NCI-H345 (cell line): ENCODE measurements at regions not wholly inside any gene's neighbourhood (a gene's known extent, or its start where the extent isn't known, plus 50 kb on each side); places are given as distances from the start of the nearest gene placed in this dataset.
"Not testable (repeated sequence)": the region's sequence is repeated elsewhere in the genome, so short reads cannot be mapped to it uniquely, and the experiment has no call there.

Experiments
- DNase-seq: peaks from one replicate; lab custom pipeline; 2025; lab: John Stamatoyannopoulos, UW

DNA sequence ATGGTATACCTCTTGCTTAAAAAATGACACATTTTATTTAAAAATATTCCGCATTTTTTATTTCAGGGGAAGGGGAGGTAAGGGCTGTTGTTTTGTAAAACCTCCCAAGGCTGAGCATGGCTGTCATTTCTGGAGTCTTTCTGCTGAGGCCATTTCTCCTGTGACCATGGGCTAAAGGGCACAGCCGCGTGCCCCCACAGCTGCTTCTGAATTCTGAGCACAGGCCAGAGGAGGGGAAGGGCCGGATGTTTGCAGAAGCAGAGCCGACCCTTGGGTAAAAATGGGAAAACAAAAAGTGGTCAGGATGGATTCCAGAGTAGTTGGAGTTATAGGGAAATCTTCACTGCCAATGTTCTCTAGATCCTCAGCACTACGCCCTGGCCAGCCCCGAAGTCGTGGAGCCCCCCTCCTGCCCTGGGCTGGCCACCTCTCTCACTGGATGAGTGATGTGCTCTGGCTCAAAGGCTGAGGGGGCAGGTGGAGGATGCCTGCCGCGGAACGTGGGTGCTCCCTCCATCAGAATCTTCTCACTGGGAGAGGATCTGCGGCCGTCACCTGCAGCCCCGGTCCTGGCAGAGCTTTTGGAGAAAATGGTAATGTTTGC, 131.3 kb upstream of the ZEB1 start:
- DNase-seq, result no peak

DNA sequence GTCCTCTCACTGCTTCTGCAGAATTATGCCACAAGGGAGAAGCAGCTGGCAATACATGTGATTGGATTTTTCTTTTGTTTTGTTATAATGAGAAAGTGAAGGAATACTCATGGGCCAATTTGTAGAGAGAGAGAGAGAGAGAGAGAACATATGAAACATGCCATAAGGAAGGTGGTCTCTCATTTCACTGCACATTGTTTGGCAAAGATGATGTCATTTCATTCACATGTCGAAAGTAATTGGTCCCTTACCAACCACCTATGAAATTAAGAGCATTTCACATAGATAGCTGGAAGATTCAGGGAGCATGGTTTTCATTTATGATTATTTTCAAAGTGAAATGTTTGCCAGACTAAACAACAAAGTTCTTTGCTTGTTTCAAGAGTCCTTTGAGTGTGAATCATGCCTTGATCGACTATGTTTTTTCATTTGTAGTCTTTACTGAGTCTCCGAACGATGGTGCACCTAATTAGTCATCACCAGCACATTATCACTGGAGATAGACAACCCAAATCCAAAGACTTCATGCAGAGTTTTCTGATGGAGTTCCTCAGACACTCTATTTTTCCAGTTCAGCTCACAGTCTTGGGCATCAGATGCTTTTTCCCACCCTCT, 130.1 kb upstream of the ZEB1 start:
- no peak for DNase-seq

DNA sequence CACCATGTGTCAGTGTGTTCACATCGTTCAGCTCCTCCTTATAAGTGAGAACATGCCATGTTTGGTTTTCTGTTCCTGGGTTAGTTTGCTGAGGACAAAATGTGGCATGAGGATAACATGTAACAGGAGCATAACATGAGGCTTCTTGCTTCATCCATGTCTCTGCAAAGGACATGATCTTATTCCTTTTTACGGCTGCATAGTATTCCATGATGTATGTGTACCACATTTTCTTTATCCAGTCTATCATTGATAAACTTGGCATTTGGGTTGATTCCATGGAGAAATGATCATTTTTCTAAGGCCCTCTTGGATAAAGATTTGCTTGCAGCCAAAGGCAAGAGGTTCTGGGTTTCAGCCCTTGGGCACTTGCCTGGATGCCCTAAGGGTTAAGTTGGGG, 128.5 kb upstream of the ZEB1 start:
- DNase-seq, result no peak

DNA sequence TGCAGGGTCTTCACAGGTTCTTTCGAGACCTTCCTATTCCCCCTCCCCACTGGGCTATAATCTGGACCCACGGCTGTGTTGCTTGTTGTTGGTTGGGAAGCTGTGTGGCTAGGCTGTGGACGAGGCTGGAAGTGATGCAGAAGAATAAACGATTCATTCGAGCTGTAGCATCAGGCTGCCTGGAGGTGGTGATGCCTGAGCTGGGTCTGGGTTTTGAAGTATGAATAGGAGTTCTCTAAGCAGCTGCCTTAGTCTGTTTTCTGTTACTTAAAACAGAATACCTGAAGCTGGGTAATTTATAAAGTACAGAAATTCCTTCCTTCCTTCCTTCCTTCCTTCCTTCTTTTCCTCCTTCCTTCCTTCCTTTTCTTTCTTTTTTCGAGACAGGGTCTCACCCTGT, 126.5 kb upstream of the ZEB1 start:
- no peak for DNase-seq

- no peak for DNase-seq
These were observed 124.0 kb upstream of the ZEB1 start for GRCh38 chr10:31194986-31195385.

GRCh38 chr10:31197886-31198285, 121.1 kb upstream of the ZEB1 start:
- DNase-seq, result no peak

GRCh38 chr10:31204090-31204489, 114.9 kb upstream of the ZEB1 start:
- no peak for DNase-seq

- DNase-seq, result no peak
These were observed 111.4 kb upstream of the ZEB1 start for GRCh38 chr10:31207636-31208035.

GRCh38 chr10:31209478-31209877, 109.5 kb upstream of the ZEB1 start:
- DNase-seq, result no peak

DNA sequence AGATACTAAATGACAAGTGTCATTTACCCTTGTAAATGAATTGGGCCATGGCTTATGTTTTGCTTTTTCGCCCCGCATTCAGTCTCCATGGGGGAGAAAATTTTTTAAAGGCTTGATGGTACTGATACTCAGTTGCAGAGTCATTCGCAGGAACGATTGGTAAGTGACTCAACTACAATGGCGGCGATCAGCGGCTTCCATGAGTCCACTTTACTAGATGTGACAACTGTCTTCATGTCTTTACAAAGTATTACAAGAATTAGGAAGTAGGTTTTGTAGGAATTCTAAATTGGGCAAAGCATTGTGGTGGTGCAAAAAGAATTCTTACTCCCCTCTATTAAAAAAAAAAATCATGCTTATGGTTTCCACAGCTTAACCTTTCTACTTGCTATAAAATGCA, 108.8 kb upstream of the ZEB1 start:
- no peak for DNase-seq

- no peak for DNase-seq
These were observed 105.1 kb upstream of the ZEB1 start for GRCh38 chr10:31213959-31214358.

GRCh38 chr10:31215052-31215451, 104.0 kb upstream of the ZEB1 start:
- DNase-seq, result no peak

GRCh38 chr10:31219306-31219705, 99.7 kb upstream of the ZEB1 start:
- no peak for DNase-seq

DNA sequence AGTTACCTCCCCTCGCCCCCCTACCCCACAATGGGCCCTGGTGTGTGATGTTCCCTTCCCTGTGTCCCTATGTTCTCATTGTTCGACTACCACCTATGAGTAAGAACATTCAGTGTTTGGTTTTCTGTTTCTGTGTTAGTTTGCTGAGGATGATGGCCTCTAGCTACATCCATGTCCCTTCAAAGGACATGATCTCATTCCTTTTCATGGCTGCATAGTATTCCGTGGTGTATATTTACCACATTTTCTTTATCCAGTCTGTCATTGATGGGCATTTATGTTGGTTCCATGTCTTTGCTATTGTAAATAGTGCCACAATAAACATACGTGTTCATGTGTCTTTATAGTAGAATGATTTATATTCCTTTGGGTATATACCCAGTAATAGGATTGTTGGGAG, 90.2 kb upstream of the ZEB1 start:
- not testable (repeated sequence) for DNase-seq

DNA sequence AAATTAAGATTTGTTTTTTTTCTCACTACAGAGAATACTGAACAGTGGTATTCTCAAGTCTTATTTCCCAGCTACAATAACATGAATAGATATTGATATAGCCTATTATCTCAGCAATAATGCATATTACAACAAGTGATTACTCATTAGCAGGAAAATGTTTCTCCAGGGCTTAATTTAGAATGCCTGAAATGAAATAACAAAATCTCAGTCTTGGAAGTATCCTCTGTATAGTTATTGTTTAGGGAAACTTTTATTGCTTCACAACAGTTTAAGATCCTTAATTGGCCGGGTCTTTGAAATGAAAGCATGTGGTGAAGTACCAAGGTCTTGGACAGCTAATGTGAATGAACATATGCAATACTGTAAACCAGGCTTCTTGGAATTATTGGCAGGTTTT, 79.1 kb upstream of the ZEB1 start:
- no peak for DNase-seq

DNA sequence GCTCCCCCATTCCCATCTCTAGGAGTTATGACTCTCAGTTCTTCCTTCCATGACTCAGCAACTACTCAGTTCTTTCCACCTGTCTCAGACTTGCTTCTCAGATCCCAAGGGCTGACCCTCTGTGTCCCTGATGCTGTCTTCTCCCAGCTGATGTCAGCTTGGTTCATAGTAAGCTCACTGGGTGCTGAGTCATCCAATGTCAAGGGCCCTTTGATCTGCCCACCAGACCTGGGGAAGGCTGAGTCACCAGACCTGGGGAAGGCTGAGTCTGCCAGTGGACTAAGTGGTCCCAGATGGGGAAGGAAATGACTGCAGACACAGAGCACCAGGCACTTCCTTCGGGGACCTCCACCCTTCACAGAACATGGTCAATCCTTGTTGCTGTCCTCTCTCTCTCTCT, 76.1 kb upstream of the ZEB1 start:
- DNase-seq, result no peak

DNA sequence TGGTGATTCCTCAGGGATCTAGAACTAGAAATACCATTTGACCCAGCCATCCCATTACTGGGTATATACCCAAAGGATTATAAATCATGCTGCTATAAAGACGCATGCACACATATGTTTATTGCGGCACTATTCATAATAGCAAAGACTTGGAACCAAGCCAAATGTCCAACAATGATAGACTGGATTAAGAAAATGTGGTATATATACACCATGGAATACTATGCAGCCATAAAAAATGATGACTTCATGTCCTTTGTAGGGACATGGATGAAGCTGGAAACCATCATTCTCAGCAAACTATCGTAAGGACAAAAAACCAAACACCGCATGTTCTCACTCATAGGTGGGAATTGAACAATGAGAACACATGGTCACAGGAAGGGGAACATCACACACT, 67.9 kb upstream of the ZEB1 start:
- DNase-seq, result not testable (repeated sequence)

GRCh38 chr10:31253237-31253636, 65.8 kb upstream of the ZEB1 start:
- DNase-seq, result no peak

DNA sequence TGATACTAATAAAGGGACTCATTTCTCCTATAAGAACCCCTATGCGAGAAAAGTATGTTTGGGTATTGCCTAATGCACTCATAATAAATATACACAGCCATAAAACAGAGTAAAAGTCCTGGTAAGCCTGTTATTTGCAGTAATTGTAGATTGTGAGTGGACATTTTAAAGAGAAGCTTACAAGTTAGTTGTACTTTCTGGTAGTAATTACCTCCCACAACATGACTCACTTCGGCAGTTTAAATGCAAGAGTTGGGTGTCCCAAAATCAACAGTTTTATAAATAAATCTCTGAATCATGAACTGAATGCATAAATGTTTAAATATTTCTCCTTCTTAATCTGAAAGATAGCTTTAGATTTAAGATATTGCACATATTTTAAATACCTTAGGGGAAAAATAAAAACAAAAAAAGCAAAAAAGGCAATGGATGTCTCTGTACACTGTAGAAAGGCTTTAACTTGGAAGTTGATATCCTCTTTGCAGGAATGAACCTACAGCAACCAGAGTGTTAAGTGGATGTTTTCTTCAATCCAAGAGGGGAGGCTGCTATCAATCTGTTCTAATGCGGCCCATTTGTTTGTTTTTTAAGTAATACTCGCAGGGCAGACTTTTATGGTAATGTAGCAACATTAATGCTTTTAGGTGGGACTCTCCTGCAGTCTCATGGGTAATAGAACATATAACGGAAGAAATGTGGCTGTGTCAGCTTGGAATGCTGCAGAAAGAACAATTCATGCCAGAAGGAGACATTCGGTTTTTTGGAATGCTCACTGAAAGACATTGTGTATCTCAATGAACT, 57.3 kb upstream of the ZEB1 start:
- DNase-seq, result no peak

DNA sequence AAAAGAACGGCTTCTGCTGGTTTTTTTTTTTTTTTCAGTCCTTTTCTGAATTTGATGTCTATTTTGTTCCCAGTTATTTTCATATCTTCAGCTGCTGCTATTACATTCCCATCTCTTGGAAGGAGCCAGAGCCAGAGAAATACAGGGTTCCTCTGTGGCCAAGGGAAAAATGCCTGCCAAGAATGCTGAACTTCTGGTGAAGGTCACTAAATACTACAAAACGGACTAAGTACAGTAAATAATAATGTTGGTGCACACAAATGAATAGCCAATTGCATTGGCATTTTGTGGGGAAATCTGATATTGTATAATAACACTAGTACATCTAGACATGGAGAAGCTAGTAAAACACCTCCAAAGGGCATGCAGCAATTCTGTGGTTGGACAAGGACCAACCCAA, 56.3 kb upstream of the ZEB1 start:
- no peak for DNase-seq

DNA sequence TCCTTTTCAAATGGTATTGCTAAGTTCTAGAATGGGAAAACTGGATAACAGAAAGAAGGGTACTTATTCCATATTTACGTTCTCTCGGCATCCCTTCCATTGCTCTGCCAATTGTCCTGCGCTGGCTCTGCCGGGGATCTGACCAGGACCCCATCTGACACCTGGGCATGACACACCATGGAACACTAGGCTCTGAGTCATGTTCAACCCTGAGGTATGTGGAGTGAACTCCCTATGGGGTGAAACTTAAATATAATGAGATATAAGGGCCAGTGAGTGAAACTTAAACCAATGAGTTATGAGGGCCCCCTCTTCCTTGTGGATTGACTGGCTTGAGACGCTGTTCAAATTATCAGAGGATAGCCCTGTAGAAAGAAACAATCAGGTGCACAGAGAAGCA, 55.1 kb upstream of the ZEB1 start:
- DNase-seq, result no peak

DNA sequence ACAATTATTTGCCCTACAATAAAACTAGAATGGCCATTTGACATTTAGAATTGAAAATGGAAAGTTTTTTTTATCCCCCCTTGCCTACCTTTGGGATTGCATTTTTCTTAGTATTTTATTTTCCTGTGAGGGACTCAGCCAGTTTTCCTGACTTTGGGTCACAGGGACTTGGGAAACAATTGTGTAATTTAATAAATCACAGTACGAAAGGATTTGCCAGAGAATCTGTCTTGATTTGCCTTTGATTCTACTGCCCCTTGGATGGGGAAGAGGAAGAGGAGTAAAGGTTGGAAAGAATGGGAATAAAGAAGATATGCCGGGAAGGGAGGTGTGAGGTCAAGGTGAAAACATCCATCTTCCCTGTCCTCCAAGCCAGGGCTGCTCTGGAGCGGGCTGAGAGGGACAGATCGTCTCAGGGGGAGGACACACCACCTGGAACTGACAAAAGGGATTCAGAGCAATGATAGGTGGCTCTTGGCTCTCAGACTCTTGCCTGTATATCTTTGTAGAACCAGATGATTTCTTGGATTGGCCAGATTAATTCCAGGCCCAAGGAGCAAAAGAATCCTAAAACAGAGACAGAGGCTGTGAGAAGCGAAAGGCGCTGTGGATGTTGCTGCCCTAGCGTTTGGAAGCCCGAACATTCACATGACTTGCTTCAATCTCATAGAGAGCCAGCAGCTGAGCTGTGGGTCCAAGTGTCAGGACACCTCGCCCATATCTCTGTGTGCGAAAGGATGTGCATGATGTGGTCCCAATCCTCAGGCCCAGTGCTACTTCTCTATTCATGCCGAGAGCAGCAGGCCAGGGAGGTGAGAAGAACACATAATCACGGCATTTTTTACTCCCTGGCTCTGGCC, 50.3 kb upstream of the ZEB1 start:
- DNase-seq, result no peak
